RPMI8226 (cell line): ENCODE measurements at regions not wholly inside any gene's neighbourhood (a gene's known extent, or its start where the extent isn't known, plus 50 kb on each side); places are given as distances from the start of the nearest gene placed in this dataset.

ENCODE experiments used
- DNase-seq: peaks from one replicate; pipeline ENCODE4 v3.0.0-alpha.2; 2015

DNA sequence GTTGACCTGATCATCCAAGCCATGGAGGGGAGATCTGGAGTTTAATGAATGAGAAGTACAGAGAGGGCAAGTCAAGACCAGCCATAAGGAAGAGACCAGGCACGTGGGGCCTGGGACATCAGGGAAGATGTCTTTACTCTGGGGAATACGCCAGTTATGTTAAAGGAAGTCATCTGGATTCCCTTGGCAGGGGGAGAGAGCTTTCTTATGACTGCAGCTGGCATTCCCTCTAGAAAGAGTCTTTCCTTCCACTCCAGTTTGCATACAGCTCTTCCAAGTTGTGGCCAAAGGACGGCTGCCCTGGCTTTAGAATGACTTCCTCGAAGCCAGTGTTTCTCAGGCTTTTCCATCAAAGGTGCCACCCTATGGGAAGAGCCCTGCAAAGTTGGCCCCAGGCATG is 93.6 kb upstream of the AGBL1 start:
- no peak for DNase-seq

DNA sequence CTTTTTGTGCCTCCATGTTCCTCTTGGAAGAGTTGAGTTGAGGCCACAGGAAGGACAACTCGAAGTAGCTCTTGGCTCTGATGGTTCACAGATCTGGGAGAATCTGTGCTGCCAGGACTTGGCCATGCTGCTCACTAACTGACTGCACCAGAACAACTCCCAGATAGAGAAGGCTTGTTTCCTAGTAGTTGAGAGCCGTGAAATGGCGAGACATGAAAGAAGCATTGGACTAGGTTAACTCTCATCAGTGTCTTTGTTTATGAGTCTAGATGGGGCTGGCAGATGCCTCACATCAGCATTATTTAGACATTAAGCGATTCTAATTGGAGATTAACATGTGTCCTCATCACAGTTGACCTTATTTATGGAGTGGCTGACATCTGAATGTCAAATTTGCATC is 92.9 kb upstream of the AGBL1 start:
- no peak for DNase-seq

DNA sequence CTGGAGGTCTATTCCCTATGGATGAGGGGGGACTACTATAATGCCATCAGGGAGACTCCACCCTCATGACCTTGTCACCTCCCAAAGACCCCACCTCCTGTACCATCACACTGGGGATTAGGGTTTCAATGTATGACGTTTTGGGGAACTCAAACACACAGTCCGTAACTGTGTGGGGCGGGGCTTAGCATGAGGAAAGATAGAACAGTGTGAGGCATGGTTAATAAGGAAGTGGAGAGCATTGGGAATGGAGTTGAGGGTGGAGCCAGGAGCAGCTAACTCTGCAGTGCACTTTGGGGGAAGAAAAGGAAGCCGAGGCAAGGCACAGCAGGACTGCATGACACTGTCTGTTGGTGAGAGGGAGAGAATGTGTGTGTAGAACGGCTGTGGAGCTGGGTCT is 90.9 kb upstream of the AGBL1 start:
- DNase-seq = no peak

DNA sequence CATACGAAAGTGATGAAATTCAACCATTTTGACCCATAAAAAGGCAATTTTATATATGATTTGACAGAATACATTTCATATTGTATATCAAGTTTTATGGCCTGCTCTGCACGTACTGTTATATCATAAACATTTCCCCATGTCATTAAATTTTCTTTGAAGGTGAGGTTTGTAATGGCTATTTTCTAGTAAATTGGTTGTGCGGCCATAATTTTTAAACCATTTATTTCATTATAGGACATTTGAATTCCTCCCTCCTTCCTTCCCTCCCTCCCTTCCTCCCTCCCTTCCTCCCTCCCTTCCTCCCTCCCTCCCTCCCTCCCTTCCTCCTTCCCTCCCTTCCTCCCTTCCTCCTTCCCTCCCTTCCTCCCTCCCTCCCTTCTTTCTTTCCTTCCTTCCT is 87.4 kb upstream of the AGBL1 start:
- DNase-seq = no peak

DNA sequence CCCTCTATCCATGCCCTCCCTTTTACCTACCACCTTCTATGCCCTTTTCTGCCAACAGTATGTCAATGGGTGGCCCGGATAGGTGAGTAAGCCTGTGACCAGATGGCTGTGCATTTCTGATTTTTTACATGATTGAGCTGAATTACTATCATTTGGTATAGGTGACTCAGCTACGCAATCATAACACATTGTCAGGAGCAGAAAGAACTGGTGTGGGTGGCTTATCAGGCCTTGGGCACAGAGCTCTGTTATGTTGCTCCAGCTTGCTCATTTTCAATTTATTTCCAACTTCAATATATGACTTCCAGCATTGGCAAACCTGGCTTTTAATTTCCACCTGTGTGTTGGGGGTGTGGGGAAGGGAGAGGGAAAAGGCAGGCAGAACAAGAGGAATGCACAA is 86.6 kb upstream of the AGBL1 start:
- no peak for DNase-seq

DNA sequence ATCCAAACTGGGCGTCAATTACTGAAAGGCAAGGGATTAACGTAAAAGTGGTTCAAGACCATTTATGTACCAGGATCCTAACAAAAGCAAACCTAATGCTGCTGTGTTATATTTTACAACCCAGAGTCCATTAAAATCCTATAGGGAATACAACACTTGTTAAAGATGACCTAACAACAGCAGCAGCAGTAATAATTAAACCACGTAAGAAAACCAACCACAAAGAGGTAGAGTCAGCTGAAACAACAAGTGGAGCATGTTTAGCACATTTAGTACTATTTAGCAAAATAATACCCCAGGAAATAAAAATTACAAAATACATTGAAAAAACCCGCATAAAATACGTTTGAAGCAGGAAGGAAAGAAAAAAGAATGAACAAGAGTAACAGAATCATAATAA is 82.1 kb upstream of the AGBL1 start:
- no peak for DNase-seq

DNA sequence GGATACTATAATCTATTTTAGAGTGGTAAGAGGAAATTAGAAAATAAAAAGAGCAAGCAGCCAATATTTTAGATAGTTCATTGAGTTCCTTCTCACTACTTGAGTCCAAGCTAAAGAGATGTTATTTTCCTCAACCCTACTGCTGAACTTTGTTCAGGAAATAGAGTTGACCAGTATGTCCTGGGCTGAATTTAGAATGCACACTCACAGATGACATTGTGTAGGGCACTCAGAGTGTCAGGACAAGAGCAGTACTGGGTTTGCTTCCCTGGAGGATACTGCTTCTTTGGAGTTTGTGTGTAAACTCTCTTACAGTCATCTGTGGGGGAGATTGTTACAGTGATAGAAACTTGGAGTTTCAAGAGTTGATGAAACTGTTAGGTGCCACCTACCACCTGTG is 80.0 kb upstream of the AGBL1 start:
- DNase-seq = no peak

DNA sequence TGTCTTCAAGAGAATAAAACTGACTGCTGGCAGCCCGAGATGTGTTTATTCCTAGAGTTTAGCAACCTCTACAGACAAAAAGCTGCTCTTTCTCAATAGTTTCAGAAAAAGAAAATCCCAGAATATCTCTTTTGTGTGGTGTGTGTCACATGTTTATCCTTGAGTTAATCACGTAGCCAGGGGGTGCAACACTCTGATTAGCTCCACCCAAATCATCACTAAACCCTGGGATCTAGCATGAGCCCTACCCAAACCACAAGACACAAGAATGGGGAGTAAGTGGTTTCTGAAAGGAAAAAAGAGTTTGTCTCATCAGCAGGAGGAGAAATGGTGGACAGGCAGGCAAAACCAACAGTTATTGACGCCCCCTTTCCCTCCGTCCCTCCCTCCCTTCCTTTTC is 78.5 kb upstream of the AGBL1 start:
- DNase-seq = no peak

DNA sequence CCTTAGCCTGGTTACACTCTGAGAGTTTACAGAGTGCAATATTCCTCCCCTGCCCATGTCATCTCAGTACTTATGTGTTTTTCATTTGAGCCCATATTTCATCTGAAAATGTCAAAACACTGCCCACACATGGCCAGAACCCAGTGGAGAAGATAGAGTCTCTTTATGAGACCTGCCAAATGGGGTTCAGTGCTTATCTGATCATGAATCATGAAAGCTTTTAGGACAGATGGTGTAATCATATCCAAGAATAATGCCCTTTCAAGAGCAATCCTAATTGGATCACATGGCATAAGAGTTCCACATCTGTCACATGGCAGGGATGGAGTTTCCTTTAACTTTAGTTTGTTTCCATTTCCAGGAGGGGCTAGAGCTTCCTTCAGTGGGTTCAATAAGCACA is 77.2 kb upstream of the AGBL1 start:
- no peak for DNase-seq

DNA sequence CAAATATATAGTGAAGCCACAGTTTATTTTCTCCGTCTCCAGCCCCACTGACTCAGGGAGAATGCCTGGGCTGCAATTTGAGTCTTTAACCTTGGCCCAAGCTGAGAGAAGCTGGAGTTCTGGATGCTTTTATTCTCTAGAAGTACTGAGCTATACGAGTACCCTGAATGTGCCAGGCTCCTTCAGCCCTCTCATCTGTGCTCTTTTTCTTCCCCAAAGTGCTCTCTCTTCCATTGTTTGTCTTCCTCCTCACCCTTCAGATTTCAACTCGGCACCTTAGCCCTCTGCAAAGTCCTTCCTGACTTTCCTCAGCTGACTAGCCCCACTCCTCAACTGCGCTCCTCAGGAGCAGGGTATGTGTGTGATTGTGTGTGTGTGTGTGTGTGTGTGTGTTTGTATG is 75.6 kb upstream of the AGBL1 start:
- DNase-seq = no peak

DNA sequence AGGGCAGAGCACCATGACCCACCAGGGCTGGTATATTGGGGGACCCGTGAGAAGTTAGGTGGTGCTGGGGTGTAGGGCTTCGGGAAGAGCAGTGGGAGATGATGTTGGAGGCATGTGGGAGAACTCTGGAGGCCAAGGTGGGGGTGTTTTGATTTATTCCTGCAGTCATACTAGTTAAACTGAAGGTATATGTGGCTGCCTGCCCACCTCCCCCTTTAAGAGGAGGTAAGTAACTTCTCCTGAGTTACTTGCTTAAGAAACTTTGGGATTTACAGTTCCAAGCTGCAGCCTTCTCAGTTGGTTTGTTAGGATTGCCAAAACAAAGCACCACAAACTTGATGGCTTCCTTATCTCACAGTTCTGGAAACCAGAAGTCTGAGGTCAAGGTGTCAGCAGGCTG is 73.1 kb upstream of the AGBL1 start:
- no peak for DNase-seq

DNA sequence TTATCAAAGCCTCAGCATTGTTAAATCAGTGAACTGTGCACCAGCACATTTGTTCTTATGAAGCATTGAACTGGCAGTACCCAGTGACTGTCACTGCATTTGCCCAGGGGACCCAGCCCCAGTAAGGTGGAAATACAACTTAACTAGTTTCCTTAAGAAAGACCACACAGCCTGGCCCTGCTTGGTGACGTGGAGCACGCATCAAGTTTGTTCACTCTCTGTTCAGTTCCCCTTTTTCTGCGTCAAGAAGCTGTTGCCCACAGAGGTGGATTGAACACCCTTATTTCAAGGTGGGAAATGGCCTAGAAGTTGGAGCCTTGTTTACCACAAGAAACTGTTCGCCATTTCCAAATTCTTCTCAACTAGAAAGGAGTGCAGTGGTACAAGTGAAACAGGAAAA is 69.9 kb upstream of the AGBL1 start:
- DNase-seq = no peak

DNA sequence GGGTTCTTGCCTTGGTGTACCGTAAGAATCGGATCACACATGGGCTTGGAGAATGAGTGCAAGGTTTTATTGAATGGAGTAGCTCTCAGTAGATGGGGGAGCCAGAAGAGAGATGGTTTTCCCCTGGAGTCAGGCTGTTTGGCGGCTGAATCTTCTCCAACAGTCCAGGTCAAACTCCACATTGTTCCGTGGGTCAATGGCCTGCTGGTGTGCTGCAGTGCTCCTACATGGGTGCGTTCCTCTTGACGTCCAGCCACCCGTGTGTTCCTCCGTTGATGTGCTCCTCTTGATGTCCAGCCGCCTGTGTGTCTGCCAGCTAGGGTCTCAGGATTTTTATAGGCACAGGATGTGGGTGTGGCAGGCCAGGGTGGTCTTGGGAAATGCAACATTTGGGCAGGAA is 69.3 kb upstream of the AGBL1 start:
- DNase-seq = no peak

DNA sequence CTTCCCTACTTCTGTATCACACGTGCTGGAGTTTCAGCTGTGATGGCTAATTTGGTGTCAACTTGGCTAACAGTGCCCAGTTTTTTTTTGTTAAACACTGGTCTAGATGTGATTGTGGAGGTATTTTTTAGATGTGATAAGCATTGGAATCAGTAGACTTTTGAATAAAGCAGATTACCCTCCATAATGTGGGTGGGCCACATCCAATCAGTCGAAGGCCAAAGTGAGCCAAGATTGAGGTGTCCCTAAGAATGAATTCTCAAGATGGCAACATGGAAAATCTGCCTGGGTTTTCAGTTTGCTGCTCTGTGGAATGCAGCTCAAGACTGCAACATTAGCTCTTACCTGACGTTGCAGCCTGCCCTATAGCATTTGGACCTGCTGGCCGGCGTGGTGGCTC is 68.8 kb upstream of the AGBL1 start:
- DNase-seq = no peak

DNA sequence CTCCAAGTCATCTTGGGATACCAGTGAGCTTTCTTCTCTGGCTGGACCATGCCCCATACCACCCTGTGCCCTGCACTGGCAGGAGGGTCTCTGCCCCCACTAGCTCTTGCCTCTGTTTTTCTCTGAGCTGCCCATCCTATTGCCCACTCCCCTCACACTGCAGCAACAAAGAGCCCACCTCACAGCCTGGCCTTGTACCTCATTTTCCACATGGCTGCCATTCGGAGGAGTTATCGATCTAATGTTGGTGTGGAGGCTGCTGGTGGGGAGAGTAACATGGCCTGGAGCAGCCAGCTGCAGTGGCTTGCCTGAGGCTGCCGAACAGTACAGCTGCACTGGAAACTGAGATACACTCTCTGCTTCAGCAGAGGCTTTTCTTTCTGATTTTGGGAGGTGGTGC is 65.7 kb upstream of the AGBL1 start:
- no peak for DNase-seq

DNA sequence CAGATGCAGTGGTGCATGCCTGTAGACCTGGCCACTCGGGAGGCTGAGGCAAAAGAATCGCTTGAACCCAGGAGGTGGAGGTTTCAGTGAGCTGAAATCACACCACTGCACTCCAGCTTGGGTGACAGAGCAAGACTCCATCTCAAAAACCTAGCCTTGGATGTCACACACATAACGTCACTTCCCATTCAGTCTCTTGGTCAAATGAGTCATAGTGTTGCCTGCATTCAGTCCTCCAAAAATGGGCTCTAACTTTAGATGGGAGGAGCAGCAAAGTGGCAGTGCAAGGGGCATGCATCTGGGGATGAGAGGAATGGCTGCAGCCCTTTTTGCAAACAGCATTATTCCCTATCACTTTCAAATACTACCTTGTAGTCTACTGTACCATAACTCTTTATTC is 62.9 kb upstream of the AGBL1 start:
- no peak for DNase-seq

DNA sequence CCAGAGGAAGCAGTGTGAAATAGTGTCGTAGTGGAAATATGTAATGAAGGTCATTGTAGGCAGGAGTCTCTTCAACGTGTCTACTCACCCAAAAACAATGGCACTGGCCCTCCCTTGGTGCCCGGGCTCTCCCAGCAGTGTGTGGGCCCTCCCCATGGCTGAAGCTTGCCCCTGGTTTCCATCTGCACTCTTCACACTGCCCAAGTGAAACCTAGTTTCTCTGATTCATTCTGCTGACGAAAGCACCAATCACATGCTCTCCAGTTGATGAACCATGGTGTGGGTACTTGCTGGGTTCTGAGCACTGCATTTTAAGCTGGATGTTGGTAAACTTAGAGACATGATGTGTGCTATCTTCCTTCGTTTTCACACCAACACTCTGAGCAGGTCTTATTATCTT is 61.0 kb upstream of the AGBL1 start:
- DNase-seq = no peak

DNA sequence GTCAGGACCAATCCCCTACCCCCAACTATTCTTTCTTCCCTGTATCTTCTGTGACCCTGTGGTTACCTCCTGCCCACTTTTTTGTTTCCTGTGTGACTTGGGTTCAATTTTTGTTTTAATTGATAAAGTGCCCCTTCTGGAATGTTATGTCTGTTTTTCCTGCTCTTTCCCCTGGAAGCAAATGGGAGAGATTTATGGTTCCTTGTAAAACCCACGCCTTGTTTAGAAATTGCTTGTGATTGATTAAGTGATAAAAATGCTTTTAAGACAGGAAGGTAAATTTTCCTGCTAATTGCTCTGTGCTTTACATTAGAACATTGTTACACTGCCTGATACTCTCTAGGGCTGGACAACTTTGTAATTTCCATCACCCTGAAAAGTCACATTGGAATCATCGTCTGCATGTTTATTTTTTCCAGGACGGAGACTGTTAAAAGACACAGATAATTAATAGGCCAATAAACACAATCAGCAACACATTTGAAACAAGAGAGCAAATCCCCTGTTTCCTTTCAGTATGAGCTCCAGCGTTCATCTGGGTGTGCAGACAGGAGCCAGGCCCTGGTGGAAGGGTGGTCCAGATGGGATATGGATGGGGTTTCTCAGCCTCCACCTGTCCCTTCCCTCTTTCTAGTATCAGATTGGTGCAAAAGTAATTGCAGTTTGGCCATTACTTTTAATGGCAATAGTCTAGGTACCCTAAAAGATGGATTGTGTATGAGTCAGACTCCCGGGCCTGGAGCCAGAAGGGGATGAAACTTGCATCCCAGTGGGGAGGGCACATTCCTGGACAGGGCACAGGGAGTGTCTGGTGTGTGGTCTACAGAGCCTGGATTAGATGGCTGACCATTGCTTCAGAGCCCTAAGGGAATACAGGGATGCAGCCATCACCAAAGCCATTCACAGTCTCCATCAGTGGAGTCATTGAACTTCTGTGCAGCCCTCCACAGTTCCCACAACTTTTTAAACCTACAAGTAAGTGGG is 58.1 kb upstream of the AGBL1 start:
- no peak for DNase-seq

DNA sequence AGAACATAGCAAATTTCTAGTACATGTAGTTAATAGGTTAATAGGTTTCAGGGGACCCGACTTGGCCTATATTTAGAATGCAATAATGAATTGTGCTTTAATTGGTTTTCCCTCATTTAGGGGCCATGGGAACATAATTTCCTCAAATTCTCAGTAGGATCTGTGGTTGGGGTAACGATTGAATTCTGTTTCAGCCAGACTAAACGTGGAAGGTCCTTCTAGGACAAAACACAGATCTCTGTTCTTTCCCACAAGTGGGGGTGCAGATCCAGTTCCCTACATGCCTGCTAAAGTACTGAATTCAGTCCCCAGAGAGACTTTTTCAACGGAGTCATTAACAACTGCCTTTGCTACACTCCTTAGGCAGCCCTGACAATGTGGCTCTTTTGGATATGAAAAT is 50.7 kb upstream of the AGBL1 start:
- DNase-seq = no peak
